K562 (cell line): ENCODE measurements at regions not wholly inside any gene's neighbourhood (a gene's known extent, or its start where the extent isn't known, plus 50 kb on each side); places are given as distances from the start of the nearest gene placed in this dataset.

Experiments
- ATAC-seq: fragments of 200-7000 bp; cut with Tn5 transposase; 3 replicates; pipeline ENCODE4 v1.9.1; 2020; ENCODE audit warnings: moderate library complexity
- BruUV-seq: library from RNA; stranded (reverse); fragments of 400-500 nt; replicated peaks from 2 replicates; lab custom pipeline; 2021; lab: Mats Ljungman, UMichigan
- CTCF ChIA-PET: fragments of 300-600 bp; formaldehyde crosslinking; extraction: SDS; loops from one replicate; lab custom pipeline; 2021; ENCODE audit warnings: low intra/inter-chr PET ratio; lab: Yijun Ruan, JAX
- POLR2A ChIA-PET: fragments of 300-600, 350-650 bp; sonication (Branson Sonifier 250); formaldehyde crosslinking; extraction: SDS; loops from one replicate; lab custom pipeline; 2021; ENCODE audit warnings: antibody characterized with exemption, inconsistent platforms; lab: Yijun Ruan, JAX
- DNase-seq, 4 experiments: peaks; one replicate each; pipeline versions ENCODE4 v3.0.0 to v3.0.0-alpha.2; 2011 to 2018; ENCODE audit warnings: low spot score in 3 of 4, mixed read lengths in 3 of 4; ENCODE audit errors: extremely low read depth in 1 of 4
- FAIRE-seq: peaks from 2 replicates; lab custom pipeline; 2011; peaks lifted over from hg19 to GRCh38; lab: Jason Lieb, UNC
- H2AFZ ChIP-seq: 2 replicates; pipeline ENCODE4 v1.6.0; 2011; ENCODE audit warnings: low read depth, low read length, control low read depth, inconsistent platforms
- H3K27ac ChIP-seq: fragments of 200-600 bp; 3 replicates; pipeline ENCODE4 v1.8.0; 2011; ENCODE audit warnings: low read depth, mild to moderate bottlenecking, control low read depth, inconsistent platforms, low read length, moderate library complexity, mixed read lengths; ENCODE audit errors: extremely low read depth
- H3K27me3 ChIP-seq, 2 experiments: fragments of 300-600 bp in 1 of 2; 2 replicates in 1 of 2; 3 replicates in 1 of 2; pipeline versions ENCODE4 v1.6.0 to v1.8.0; 2011; ENCODE audit warnings: inconsistent platforms in 2 of 2, low read length in 2 of 2, mild to moderate bottlenecking in 1 of 2, mixed read lengths in 1 of 2, moderate library complexity in 1 of 2; ENCODE audit not compliant: control insufficient read depth in 2 of 2, insufficient read depth in 2 of 2
- H3K36me3 ChIP-seq: fragments of 300-600 bp; 3 replicates; pipeline ENCODE4 v1.8.0; 2011; ENCODE audit warnings: mild to moderate bottlenecking, low read length, inconsistent platforms; ENCODE audit not compliant: control insufficient read depth, insufficient read depth
- H3K4me1 ChIP-seq, 2 experiments: fragments of 200-600 bp in 1 of 2; replicated peaks in 1 of 2; 2 replicates in 1 of 2; 3 replicates in 1 of 2; pipeline versions ENCODE4 v1.5.1 to v1.8.0; 2011; ENCODE audit warnings: inconsistent platforms in 2 of 2, low read length in 2 of 2, mild to moderate bottlenecking in 1 of 2, mixed read lengths in 1 of 2, moderate library complexity in 1 of 2; ENCODE audit not compliant: control insufficient read depth in 2 of 2, insufficient read depth in 2 of 2
- H3K4me2 ChIP-seq: 2 replicates; pipeline ENCODE4 v1.6.1; 2011; ENCODE audit warnings: low read length, control low read depth, inconsistent platforms, mixed read lengths; ENCODE audit not compliant: insufficient read depth
- H3K4me3 ChIP-seq: fragments of 200-600 bp; sonication (generic), shearing (Covaris generic); 2 replicates; pipeline ENCODE4 v1.5.1; 2016; ENCODE audit warnings: control low read depth, inconsistent platforms
- H3K79me2 ChIP-seq: fragments of 200-600 bp; 3 replicates; pipeline ENCODE4 v1.8.0; 2011; ENCODE audit warnings: low read length, inconsistent platforms; ENCODE audit not compliant: control insufficient read depth, insufficient read depth
- H3K9ac ChIP-seq, 2 experiments: 2 replicates each; pipeline versions ENCODE4 v1.6.0 to v1.6.1; 2011; ENCODE audit warnings: low read depth in 2 of 2, low read length in 2 of 2, control low read depth in 1 of 2, inconsistent platforms in 1 of 2, mild to moderate bottlenecking in 1 of 2, mixed read lengths in 1 of 2; ENCODE audit not compliant: insufficient read depth in 1 of 2
- H3K9me1 ChIP-seq: one replicate; pipeline ENCODE4 v1.6.0; 2011; ENCODE audit warnings: inconsistent platforms, mild to moderate bottlenecking, low read length, moderate library complexity; ENCODE audit not compliant: control insufficient read depth, insufficient read depth
- H3K9me3 ChIP-seq: replicated peaks from 2 replicates; pipeline ENCODE4 v1.5.1; 2011; ENCODE audit warnings: low read depth, low read length, inconsistent platforms; ENCODE audit not compliant: control insufficient read depth, insufficient read depth
- H4K20me1 ChIP-seq: replicated peaks from 2 replicates; pipeline ENCODE4 v1.6.1; 2011; ENCODE audit warnings: low read length, inconsistent platforms, mixed read lengths; ENCODE audit not compliant: control insufficient read depth, insufficient read depth
- RFX1 ChIP-seq: fragments of 450-650 bp; IDR thresholded peaks from 2 replicates; pipeline ENCODE4 v1.6.1; 2016; ENCODE audit warnings: mild to moderate bottlenecking, moderate library complexity
- in situ Hi-C: fragments of 300-500 bp; cut with MboI; formaldehyde crosslinking; loops from 4 replicates; pipeline ENCODE4 v1.15.0; 2018; ENCODE audit warnings: inconsistent platforms, mixed read lengths
- intact Hi-C: fragments of 100-400 bp; cut with micrococcal nuclease; formaldehyde crosslinking; loops from 2 replicates; pipeline ENCODE4 v1.14.2; 2022
- TF ChIP-seq, protein P1 (sequence below), 3 experiments: fragments of 200-800 bp in 1 of 3; fragments of 250-450 bp in 1 of 3; fragments of 450-650 bp in 1 of 3; sonication (Bioruptor Pico) in 1 of 3; sonication (Bioruptor generic) in 1 of 3; formaldehyde crosslinking in 1 of 3; IDR thresholded peaks; 2 replicates each; pipeline versions ENCODE4 v1.6.1 to v1.8.0; 2016 to 2022; ENCODE audit warnings: mild to moderate bottlenecking in 2 of 3, missing genetic modification characterization in 2 of 3, missing compliant biosample characterization in 1 of 3, moderate library complexity in 1 of 3

DNA sequence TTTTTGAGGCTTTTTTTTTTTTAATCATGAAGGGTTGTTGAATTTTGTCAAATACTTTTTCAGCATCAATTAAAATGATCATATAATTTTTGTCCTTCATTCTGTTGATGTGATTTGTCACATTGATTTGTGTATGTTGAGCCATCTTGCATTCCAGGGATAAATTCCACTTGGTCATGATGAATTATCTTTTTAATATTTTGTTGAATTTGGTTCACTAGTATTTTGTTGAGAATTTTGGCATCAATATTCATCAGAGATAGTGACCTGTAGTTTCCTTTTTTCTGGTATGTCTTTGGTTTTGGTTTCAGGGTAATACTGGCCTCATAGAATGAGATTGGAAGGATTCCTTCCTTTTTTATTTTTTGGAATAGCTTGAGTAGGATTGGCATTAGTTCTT, 221.9 kb upstream of the ZNF217 start:
- H2AFZ ChIP-seq, result no peak overlapping the region
- POLR2A ChIA-PET, result interaction anchor here (0.6 kb wide), 1 partner anchor 223 kb away, joined by 4 read pairs; no protein-coding TSS in a partner anchor
- H3K9ac ChIP-seq, result no peak overlapping the region
- no peak for ATAC-seq
- intact Hi-C loops, result no loop called here
- no TSS peak for BruUV-seq
- H3K9me3 ChIP-seq, result no peaks in the 10 kb centered on the region
- CTCF ChIA-PET, result no interaction called here
- H3K9me1 ChIP-seq, result no peaks in the 10 kb centered on the region
- H3K4me2 ChIP-seq, result no peak overlapping the region
- H4K20me1 ChIP-seq, result no peaks in the 10 kb centered on the region
- H3K36me3 ChIP-seq, result no peaks in the 10 kb centered on the region
- TF ChIP-seq, protein P1, sequence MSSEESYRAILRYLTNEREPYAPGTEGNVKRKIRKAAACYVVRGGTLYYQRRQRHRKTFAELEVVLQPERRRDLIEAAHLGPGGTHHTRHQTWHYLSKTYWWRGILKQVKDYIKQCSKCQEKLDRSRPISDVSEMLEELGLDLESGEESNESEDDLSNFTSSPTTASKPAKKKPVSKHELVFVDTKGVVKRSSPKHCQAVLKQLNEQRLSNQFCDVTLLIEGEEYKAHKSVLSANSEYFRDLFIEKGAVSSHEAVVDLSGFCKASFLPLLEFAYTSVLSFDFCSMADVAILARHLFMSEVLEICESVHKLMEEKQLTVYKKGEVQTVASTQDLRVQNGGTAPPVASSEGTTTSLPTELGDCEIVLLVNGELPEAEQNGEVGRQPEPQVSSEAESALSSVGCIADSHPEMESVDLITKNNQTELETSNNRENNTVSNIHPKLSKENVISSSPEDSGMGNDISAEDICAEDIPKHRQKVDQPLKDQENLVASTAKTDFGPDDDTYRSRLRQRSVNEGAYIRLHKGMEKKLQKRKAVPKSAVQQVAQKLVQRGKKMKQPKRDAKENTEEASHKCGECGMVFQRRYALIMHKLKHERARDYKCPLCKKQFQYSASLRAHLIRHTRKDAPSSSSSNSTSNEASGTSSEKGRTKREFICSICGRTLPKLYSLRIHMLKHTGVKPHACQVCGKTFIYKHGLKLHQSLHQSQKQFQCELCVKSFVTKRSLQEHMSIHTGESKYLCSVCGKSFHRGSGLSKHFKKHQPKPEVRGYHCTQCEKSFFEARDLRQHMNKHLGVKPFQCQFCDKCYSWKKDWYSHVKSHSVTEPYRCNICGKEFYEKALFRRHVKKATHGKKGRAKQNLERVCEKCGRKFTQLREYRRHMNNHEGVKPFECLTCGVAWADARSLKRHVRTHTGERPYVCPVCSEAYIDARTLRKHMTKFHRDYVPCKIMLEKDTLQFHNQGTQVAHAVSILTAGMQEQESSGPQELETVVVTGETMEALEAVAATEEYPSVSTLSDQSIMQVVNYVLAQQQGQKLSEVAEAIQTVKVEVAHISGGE (CRISPR knock-in tag; IDR thresholded peaks at IDR 0.05), result peak in 1 of 3 experiments; percentile 46; a peak in 1 of 6 replicates
- TF ChIP-seq RFX1, result no peak
- no peaks in the 10 kb centered on the region for H3K79me2 ChIP-seq
- no peaks in the 10 kb centered on the region for H3K27me3 ChIP-seq
- H3K27ac ChIP-seq, result no peak overlapping the region
- DNase-seq, result no peak
- no peak overlapping the region for H3K4me3 ChIP-seq
- FAIRE-seq, result no peak
- in situ Hi-C loops, result no loop called here
- H3K4me1 ChIP-seq, result no peaks in the 10 kb centered on the region
